Thyroid gland (tissue), 4 donors: ENCODE measurements at regions not wholly inside any gene's neighbourhood (a gene's known extent, or its start where the extent isn't known, plus 50 kb on each side); places are given as distances from the start of the nearest gene placed in this dataset.

Experiments
- POLR2A ChIP-seq, 2 donors: fragments of 450-650 bp; IDR thresholded peaks; one replicate each; pipeline ENCODE4 v1.6.1; 2017; ENCODE audit warnings: antibody characterized with exemption in 2 of 2, mild to moderate bottlenecking in 2 of 2, moderate library complexity in 1 of 2
- TF ChIP-seq, protein P1 (sequence below), 6 experiments: fragments of 200-600 bp in 3 of 6; fragments of 450-650 bp in 3 of 6; sonication (generic) in 3 of 6; IDR thresholded peaks; one replicate each; pipeline ENCODE4 v1.5.1; 2016 to 2019; ENCODE audit warnings: antibody characterized with exemption in 6 of 6, mild to moderate bottlenecking in 2 of 6, inconsistent platforms in 1 of 6, moderate library complexity in 1 of 6

DNA sequence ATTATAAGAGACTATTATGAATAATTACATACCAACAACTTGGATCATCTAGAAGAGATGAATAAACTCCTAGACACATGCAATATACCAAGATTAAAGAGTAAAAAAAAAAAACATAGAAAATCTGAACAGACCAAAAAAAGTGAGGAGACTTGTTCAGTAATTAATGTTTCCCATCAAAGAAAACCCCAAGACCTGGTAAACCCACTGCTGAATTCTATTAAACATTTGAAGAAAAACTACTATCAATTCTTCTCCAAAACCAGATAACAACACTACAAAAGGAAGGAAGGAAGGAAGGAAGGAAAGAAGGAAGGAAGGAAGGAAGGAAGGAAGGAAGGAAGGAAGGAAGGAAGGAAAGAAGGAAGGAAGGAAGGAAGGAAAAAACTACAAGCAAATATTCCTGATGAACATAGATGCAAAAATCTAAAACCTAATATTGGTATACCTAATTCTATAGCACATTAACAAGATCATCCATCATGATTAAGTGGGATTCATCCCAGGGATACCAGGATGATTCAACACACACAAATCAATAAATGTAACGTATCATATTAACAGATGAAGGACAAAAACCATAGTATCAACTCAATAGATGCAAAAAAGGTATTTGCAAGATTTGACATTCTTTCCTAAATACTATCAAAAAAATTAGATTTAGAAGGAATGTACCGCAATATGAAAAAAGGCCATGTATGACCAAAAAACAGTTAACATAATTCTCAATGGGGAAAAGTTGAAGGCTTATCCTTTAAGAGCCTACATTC lies 445.5 kb downstream of the KCNH5 start:
- TF ChIP-seq, protein P1, sequence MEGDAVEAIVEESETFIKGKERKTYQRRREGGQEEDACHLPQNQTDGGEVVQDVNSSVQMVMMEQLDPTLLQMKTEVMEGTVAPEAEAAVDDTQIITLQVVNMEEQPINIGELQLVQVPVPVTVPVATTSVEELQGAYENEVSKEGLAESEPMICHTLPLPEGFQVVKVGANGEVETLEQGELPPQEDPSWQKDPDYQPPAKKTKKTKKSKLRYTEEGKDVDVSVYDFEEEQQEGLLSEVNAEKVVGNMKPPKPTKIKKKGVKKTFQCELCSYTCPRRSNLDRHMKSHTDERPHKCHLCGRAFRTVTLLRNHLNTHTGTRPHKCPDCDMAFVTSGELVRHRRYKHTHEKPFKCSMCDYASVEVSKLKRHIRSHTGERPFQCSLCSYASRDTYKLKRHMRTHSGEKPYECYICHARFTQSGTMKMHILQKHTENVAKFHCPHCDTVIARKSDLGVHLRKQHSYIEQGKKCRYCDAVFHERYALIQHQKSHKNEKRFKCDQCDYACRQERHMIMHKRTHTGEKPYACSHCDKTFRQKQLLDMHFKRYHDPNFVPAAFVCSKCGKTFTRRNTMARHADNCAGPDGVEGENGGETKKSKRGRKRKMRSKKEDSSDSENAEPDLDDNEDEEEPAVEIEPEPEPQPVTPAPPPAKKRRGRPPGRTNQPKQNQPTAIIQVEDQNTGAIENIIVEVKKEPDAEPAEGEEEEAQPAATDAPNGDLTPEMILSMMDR (IDR thresholded peaks at IDR 0.05): no peak
- TF ChIP-seq POLR2A (IDR thresholded peaks at IDR 0.05): no peak
